HG03280 (cell line): ENCODE measurements at regions not wholly inside any gene's neighbourhood (a gene's known extent, or its start where the extent isn't known, plus 50 kb on each side); places are given as distances from the start of the nearest gene placed in this dataset.

Experiments used
- ATAC-seq: cut with Tn5 transposase; IDR thresholded peaks from one replicate; pipeline ENCODE4 v1.9.1; 2021; ENCODE audit warnings: mild to moderate bottlenecking, moderate library complexity; ENCODE audit not compliant: unreplicated experiment

DNA sequence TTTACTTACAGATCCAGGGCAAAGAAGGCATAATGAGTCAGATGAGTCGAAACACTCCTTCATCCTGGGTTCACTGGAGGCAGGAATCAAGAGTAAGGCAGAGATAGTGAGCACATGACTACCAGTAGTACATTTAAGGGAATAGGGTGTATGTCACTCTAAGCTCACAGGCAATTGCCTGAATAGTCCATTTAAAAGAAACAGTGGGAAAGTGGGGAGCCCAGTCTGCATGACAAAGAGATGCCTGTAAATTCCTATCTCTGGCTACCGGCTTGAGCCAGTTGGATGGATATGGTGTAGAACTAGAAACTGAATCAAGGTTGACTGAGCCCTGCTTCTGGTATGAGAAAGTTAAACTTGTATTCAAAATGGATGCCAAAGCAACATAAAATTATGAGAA is 861.5 kb upstream of the ZWINT start:
- no peak for ATAC-seq

DNA sequence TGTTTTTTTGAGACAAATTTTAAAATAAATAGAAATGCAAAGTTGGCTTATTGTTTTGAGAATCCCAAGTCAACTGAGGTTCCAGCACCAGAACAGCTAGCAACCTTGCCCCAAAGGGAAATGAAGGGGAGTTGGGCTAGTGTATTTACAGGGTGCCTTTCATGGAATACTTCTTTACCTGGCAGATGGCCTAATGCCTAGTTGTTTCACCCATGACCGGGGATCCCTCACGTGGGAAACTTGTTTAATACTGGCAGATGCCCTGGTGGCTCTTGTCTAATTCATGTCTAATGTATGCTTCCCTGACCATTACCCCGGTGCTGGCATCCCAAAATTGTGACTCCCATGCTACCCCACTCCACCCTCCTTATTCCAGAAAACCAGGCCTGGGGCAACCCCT is 861.1 kb upstream of the ZWINT start:
- no peak for ATAC-seq

- no peak for ATAC-seq
These were observed 860.6 kb upstream of the ZWINT start for GRCh38 chr10:57221674-57222073.

- ATAC-seq: no peak
These were observed 857.3 kb upstream of the ZWINT start for GRCh38 chr10:57218382-57218781.

- no peak for ATAC-seq
These were observed 841.3 kb upstream of the ZWINT start for GRCh38 chr10:57202356-57202755.

GRCh38 chr10:57188846-57189245 is 827.8 kb upstream of the ZWINT start:
- ATAC-seq: no peak

DNA sequence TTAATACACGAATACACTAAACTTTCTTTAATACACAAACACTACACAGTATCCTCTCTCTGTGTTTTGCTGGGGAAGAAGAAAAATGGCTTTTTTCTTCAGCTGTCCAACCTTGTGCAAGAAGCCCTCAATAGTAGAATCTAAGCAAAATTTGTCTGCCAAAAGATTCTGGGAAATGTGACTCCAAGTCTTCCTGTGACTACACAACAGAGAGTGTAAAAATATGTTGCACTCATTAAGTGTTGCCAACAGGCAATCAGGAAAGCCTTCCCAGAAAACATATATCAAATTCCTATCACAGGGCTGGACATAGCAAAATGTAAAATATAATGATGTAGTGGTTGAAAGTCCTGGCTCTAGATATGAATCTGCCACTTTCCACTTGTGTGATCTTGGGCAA is 825.1 kb upstream of the ZWINT start:
- no peak for ATAC-seq

GRCh38 chr10:57169597-57169996 is 808.5 kb upstream of the ZWINT start:
- no peak for ATAC-seq

- no peak for ATAC-seq
These were observed 807.7 kb upstream of the ZWINT start for GRCh38 chr10:57168611-57169240.

GRCh38 chr10:57165671-57166070 is 804.6 kb upstream of the ZWINT start:
- no peak for ATAC-seq

- no peak for ATAC-seq
These were observed 801.2 kb upstream of the ZWINT start for GRCh38 chr10:57162231-57162630.

GRCh38 chr10:57161157-57161556 is 800.1 kb upstream of the ZWINT start:
- ATAC-seq: no peak

- no peak for ATAC-seq
These were observed 784.5 kb upstream of the ZWINT start for GRCh38 chr10:57145548-57145947.

- ATAC-seq: no peak
These were observed 782.0 kb upstream of the ZWINT start for GRCh38 chr10:57142925-57143576.

DNA sequence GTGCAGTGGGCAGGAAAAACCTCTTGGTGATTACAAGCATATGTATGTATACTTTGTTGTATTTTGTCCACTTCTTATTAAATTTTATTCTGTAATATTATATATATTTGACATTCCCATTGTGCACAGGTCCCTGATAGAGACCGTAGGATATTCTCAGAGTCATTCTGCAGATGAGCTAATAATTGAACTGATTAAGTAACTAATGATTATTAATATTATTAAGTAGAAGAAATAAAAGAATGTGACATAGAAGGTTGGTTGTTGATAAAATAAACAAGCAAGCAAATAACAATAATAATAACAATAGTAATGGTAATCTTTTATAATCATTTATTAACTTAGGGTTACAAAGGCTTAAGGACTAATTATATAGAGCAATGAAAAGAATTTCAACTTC is 780.6 kb upstream of the ZWINT start:
- no peak for ATAC-seq

DNA sequence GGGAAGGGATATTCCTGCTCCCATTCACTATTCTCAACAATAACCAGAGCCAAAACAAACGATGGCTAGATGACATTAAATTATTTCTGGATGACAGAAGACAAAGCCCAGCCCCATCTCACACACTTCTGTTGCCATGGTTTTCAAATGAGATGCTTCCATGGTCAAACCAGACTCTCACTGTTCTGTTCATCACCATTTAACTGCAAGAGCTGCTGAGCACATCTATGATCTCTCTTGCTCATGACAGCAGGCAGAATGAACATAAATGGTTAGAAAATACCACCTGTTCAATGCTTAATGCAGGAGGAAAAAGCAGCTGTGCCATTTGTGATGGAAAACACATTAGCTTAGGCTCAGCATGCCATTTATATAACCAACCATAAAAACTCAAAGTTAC is 758.6 kb upstream of the ZWINT start:
- ATAC-seq: no peak

- no peak for ATAC-seq
These were observed 752.5 kb upstream of the ZWINT start for GRCh38 chr10:57113545-57113944.

DNA sequence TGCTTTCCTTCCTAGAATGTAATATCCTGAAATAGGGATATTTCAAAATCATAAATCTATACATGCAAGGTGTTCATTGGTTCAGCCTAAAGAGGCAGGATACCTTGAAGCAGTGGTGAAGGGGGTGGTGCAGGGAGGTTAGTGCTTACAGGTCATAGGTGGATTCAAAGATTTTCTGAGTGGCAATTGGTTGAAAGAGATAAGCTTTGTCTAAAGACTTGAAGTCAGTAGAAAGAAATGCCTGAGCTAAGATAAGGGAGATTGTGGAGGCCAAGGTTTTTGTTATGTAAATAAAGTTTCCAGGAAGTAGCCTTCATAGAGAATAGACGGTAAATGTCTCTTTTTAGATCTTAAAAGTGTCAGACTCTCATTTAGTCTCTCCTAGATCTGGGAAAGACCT is 741.2 kb upstream of the ZWINT start:
- ATAC-seq: no peak

GRCh38 chr10:57098146-57098545 is 737.1 kb upstream of the ZWINT start:
- ATAC-seq: no peak

DNA sequence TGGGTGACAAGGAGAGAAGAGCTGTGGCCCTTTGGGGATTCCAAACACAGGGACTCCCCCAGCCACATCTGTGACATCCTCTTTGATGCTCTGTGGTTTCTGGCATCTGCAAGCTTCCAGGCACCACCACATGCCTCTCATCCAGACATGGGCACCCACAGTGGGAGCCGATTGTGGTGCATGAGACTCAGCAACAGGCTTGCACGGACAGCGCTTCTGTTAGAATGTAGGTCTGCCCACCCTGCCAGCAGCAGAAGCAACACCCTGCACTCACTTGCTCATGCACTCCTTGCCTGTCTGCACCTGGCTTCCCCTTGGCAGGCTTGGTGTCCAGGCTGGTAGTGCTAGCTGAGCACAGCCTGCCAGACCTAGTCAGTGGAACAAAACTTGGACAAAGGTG is 735.0 kb upstream of the ZWINT start:
- no peak for ATAC-seq

GRCh38 chr10:57094965-57095364 is 733.9 kb upstream of the ZWINT start:
- no peak for ATAC-seq

- ATAC-seq: no peak
These were observed 733.0 kb upstream of the ZWINT start for GRCh38 chr10:57094083-57094482.

DNA sequence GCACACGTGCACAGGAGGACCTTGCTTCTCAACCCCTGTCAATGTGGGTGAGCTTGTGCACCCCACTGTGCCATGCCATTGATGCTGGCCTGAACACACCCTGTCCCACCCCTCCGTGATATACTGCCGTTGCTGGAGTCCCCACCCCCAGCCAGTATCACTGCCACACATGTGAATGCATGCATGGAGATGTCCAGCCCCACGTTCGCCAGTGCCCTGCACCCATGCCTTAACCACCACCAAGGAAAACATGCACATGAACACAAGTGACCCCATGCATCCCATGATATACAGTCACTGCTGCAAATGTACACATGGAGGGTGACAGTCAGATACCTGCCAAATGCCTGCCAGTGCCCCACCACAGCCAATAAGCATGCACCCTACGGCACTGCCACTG is 692.5 kb upstream of the ZWINT start:
- ATAC-seq: no peak
